ENCODE measurements at regions not wholly inside any gene's neighbourhood (a gene's known extent, or its start where the extent isn't known, plus 50 kb on each side); places are given as distances from the start of the nearest gene placed in this dataset.
A peak's percentile ranks its signal among the peaks of the same experiment; 100 is the strongest.
"Not testable (repeated sequence)": the region's sequence is repeated elsewhere in the genome, so short reads cannot be mapped to it uniquely, and the experiment has no call there.

DNA sequence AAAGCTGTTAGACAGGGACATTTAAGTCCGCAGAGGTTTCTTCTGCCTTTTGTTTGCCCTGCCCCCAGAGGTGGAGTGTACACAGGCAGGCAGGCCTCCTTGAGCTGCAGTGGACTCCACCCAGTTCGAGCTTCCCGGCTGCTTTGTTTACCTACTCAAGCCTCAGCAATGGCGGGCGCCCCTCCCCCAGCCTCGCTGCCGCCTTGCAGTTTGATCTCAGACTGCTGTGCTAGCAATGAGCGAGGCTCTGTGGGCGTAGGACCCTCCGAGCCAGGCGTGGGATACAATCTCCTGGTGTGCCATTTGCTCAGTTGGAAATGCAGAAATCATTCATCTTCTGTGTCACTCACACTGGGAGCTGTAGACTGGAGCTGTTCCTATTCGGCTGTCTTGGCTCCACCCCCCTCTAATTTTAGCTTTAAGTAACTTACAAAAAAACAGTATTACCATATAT is 171.5 kb downstream of the PLCE1 start:
- peak overlapping the region; percentile 39 for H3K4me2 ChIP-seq (ENCODE audit: low read depth, low read length)
- POLR2A ChIA-PET; intact Hi-C loops (cut with micrococcal nuclease; ENCODE audit: unreplicated experiment); H4K20me1 ChIP-seq (ENCODE audit: insufficient read depth, low read length); H3K27me3 ChIP-seq (ENCODE audit: control insufficient read depth in 1 of 2, insufficient read depth in 2 of 2, low read length in 2 of 2); CTCF ChIA-PET (ENCODE audit: low intra/inter-chr PET ratio, low total read pairs); ATAC-seq; H3K36me3 ChIP-seq (replicated peaks in 1 of 2; ENCODE audit: control insufficient read depth in 1 of 2, insufficient read depth in 2 of 2, low read length in 2 of 2); in situ Hi-C loops (cut with HindIII; ENCODE audit: extremely low pct_ligation_motif_present, low pct_unique_long_range_greater_than_20kb); H3K4me1 ChIP-seq (ENCODE audit: insufficient read depth, low read length); FAIRE-seq; H3K79me2 ChIP-seq (ENCODE audit: insufficient read depth, low read length); H3K9ac ChIP-seq (ENCODE audit: insufficient read depth, low read depth, low read length); H3K9me3 ChIP-seq (ENCODE audit: low read length); BruUV-seq (replicated peaks); DNase-seq (ENCODE audit: low spot score); H3K4me3 ChIP-seq (replicated peaks in 1 of 3; ENCODE audit: insufficient read depth in 1 of 3, low read depth in 2 of 3, low read length in 3 of 3); H3K27ac ChIP-seq (ENCODE audit: extremely low read length, insufficient read depth, low read length); H2AFZ ChIP-seq (ENCODE audit: low read length); TF ChIP-seq FOXA1 (IDR thresholded peaks at IDR 0.05): not testable (repeated sequence)
- 12% methylated on average over 4 of the region's 12 CpGs for WGBS (ENCODE audit: low lambda C conversion rate)
- TF ChIP-seq, protein P1, sequence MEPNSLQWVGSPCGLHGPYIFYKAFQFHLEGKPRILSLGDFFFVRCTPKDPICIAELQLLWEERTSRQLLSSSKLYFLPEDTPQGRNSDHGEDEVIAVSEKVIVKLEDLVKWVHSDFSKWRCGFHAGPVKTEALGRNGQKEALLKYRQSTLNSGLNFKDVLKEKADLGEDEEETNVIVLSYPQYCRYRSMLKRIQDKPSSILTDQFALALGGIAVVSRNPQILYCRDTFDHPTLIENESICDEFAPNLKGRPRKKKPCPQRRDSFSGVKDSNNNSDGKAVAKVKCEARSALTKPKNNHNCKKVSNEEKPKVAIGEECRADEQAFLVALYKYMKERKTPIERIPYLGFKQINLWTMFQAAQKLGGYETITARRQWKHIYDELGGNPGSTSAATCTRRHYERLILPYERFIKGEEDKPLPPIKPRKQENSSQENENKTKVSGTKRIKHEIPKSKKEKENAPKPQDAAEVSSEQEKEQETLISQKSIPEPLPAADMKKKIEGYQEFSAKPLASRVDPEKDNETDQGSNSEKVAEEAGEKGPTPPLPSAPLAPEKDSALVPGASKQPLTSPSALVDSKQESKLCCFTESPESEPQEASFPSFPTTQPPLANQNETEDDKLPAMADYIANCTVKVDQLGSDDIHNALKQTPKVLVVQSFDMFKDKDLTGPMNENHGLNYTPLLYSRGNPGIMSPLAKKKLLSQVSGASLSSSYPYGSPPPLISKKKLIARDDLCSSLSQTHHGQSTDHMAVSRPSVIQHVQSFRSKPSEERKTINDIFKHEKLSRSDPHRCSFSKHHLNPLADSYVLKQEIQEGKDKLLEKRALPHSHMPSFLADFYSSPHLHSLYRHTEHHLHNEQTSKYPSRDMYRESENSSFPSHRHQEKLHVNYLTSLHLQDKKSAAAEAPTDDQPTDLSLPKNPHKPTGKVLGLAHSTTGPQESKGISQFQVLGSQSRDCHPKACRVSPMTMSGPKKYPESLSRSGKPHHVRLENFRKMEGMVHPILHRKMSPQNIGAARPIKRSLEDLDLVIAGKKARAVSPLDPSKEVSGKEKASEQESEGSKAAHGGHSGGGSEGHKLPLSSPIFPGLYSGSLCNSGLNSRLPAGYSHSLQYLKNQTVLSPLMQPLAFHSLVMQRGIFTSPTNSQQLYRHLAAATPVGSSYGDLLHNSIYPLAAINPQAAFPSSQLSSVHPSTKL (CRISPR knock-in tag; IDR thresholded peaks at IDR 0.05) = peak; percentile 43; the same call in 1 of the 2 replicates
- TF ChIP-seq FOXA3 (CRISPR knock-in tag; IDR thresholded peaks at IDR 0.05) = peak; percentile 39; the same call in 1 of the 2 replicates
- TF ChIP-seq FOXA1 (CRISPR knock-in tag; IDR thresholded peaks at IDR 0.05) = peak; percentile 60
- TF ChIP-seq, protein P2, sequence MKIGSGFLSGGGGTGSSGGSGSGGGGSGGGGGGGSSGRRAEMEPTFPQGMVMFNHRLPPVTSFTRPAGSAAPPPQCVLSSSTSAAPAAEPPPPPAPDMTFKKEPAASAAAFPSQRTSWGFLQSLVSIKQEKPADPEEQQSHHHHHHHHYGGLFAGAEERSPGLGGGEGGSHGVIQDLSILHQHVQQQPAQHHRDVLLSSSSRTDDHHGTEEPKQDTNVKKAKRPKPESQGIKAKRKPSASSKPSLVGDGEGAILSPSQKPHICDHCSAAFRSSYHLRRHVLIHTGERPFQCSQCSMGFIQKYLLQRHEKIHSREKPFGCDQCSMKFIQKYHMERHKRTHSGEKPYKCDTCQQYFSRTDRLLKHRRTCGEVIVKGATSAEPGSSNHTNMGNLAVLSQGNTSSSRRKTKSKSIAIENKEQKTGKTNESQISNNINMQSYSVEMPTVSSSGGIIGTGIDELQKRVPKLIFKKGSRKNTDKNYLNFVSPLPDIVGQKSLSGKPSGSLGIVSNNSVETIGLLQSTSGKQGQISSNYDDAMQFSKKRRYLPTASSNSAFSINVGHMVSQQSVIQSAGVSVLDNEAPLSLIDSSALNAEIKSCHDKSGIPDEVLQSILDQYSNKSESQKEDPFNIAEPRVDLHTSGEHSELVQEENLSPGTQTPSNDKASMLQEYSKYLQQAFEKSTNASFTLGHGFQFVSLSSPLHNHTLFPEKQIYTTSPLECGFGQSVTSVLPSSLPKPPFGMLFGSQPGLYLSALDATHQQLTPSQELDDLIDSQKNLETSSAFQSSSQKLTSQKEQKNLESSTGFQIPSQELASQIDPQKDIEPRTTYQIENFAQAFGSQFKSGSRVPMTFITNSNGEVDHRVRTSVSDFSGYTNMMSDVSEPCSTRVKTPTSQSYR (CRISPR knock-in tag; IDR thresholded peaks at IDR 0.05; ENCODE audit: borderline replicate concordance) = peak; percentile 69; the same call in 1 of the 2 replicates
- TF ChIP-seq ZNF766 (CRISPR knock-in tag; IDR thresholded peaks at IDR 0.05; ENCODE audit: borderline replicate concordance) = peak; percentile 97
